CD1c-positive myeloid dendritic cell (primary cell): ENCODE measurements at regions not wholly inside any gene's neighbourhood (a gene's known extent, or its start where the extent isn't known, plus 50 kb on each side); places are given as distances from the start of the nearest gene placed in this dataset.

ENCODE experiments used
- DNase-seq: peaks from one replicate; pipeline ENCODE4 v3.0.0-alpha.2; 2016; ENCODE audit errors: extremely low spot score

GRCh38 chr14:27090716-27091115 lies 492.9 kb upstream of the NOVA1 start:
- no peak for DNase-seq

GRCh38 chr14:27091973-27092372 lies 494.1 kb upstream of the NOVA1 start:
- no peak for DNase-seq

- DNase-seq: no peak
Measured at GRCh38 chr14:27096091-27096490, 498.3 kb upstream of the NOVA1 start.

GRCh38 chr14:27098451-27098850 lies 500.6 kb upstream of the NOVA1 start:
- no peak for DNase-seq

GRCh38 chr14:27114180-27114579 lies 516.3 kb upstream of the NOVA1 start:
- no peak for DNase-seq

GRCh38 chr14:27123162-27123561 lies 525.3 kb upstream of the NOVA1 start:
- no peak for DNase-seq

- DNase-seq: no peak
Measured at GRCh38 chr14:27127838-27128237, 530.0 kb upstream of the NOVA1 start.

- no peak for DNase-seq
Measured at GRCh38 chr14:27134200-27134599, 536.4 kb upstream of the NOVA1 start.

- no peak for DNase-seq
Measured at GRCh38 chr14:27145170-27145569, 547.3 kb upstream of the NOVA1 start.

GRCh38 chr14:27148143-27148542 lies 550.3 kb upstream of the NOVA1 start:
- DNase-seq: no peak

GRCh38 chr14:27164139-27164538 lies 566.3 kb upstream of the NOVA1 start:
- DNase-seq: no peak

GRCh38 chr14:27175489-27175888 lies 577.7 kb upstream of the NOVA1 start:
- DNase-seq: no peak

- DNase-seq: no peak
Measured at GRCh38 chr14:27181333-27181732, 583.5 kb upstream of the NOVA1 start.

GRCh38 chr14:27184427-27184826 lies 586.6 kb upstream of the NOVA1 start:
- DNase-seq: no peak

- no peak for DNase-seq
Measured at GRCh38 chr14:27186048-27186447, 588.2 kb upstream of the NOVA1 start.

GRCh38 chr14:27187136-27187535 lies 589.3 kb upstream of the NOVA1 start:
- DNase-seq: no peak

- no peak for DNase-seq
Measured at GRCh38 chr14:27190296-27190695, 592.5 kb upstream of the NOVA1 start.

- DNase-seq: no peak
Measured at GRCh38 chr14:27199272-27199671, 601.4 kb upstream of the NOVA1 start.

- DNase-seq: no peak
Measured at GRCh38 chr14:27205036-27205435, 607.2 kb upstream of the NOVA1 start.

GRCh38 chr14:27211741-27212140 lies 613.9 kb upstream of the NOVA1 start:
- DNase-seq: no peak

GRCh38 chr14:27222671-27223070 lies 624.8 kb upstream of the NOVA1 start:
- DNase-seq: no peak

- DNase-seq: no peak
Measured at GRCh38 chr14:27223906-27224305, 626.1 kb upstream of the NOVA1 start.

- DNase-seq: no peak
Measured at GRCh38 chr14:27228053-27228452, 630.2 kb upstream of the NOVA1 start.

GRCh38 chr14:27234331-27234730 lies 636.5 kb upstream of the NOVA1 start:
- DNase-seq: no peak

- DNase-seq: no peak
Measured at GRCh38 chr14:27236601-27237000, 638.8 kb upstream of the NOVA1 start.
